Endodermal cell (in vitro differentiated cells): ENCODE measurements at regions not wholly inside any gene's neighbourhood (a gene's known extent, or its start where the extent isn't known, plus 50 kb on each side); places are given as distances from the start of the nearest gene placed in this dataset.

Source experiments
- DNase-seq: peaks from one replicate; pipeline ENCODE4 v3.0.0-alpha.2; 2017
- H3K27ac ChIP-seq: 2 replicates; pipeline ENCODE4 v1.5.1; 2013; ENCODE audit warnings: mild to moderate bottlenecking, low read depth, low read length, moderate library complexity
- H3K27me3 ChIP-seq: 2 replicates; pipeline ENCODE4 v1.6.1; 2013; ENCODE audit warnings: mild to moderate bottlenecking, low read length, moderate library complexity; ENCODE audit not compliant: insufficient read depth, control insufficient read depth, poor library complexity, severe bottlenecking
- H3K36me3 ChIP-seq: 2 replicates; pipeline ENCODE4 v1.7.0; 2013; ENCODE audit warnings: mild to moderate bottlenecking, low read length, moderate library complexity; ENCODE audit not compliant: control insufficient read depth, insufficient read depth
- H3K4me1 ChIP-seq: one replicate; pipeline ENCODE4 v1.7.0; 2013; ENCODE audit warnings: low read length; ENCODE audit not compliant: control insufficient read depth, insufficient read depth
- H3K4me3 ChIP-seq: 2 replicates; pipeline ENCODE4 v1.5.1; 2013; ENCODE audit warnings: mild to moderate bottlenecking, low read length, moderate library complexity
- H3K9ac ChIP-seq: 2 replicates; pipeline ENCODE4 v1.6.1; 2013; ENCODE audit warnings: mild to moderate bottlenecking, low read length, moderate library complexity; ENCODE audit not compliant: poor library complexity, severe bottlenecking; ENCODE audit errors: extremely low read depth
- H3K9me3 ChIP-seq: 2 replicates; pipeline ENCODE4 v1.6.1; 2013; ENCODE audit warnings: mild to moderate bottlenecking, low read length, moderate library complexity; ENCODE audit not compliant: control insufficient read depth
- H3K27ac Mint-ChIP-seq: 2 replicates; pipeline ENCODE4 v1.8.0; 2020; ENCODE audit warnings: mixed read lengths
- H3K27me3 Mint-ChIP-seq: 2 replicates; pipeline ENCODE4 v1.8.0; 2021; ENCODE audit warnings: mild to moderate bottlenecking, mixed read lengths; ENCODE audit not compliant: insufficient read depth
- H3K36me3 Mint-ChIP-seq: 2 replicates; pipeline ENCODE4 v1.8.0; 2020; ENCODE audit warnings: low read depth, mixed read lengths
- H3K4me1 Mint-ChIP-seq: 2 replicates; pipeline ENCODE4 v1.8.0; 2020; ENCODE audit warnings: mixed read lengths
- H3K4me3 Mint-ChIP-seq: 2 replicates; pipeline ENCODE4 v1.8.0; 2020; ENCODE audit warnings: mild to moderate bottlenecking, moderate library complexity, mixed read lengths
- H3K9me3 Mint-ChIP-seq: 2 replicates; pipeline ENCODE4 v1.8.0; 2020; ENCODE audit warnings: mild to moderate bottlenecking, mixed read lengths
- WGBS, 2 experiments: methylation state at CpG; one replicate each; pipeline versions ENCODE4 v1.1.5 to v1.1.7; 2013; ENCODE audit warnings: missing lambda C conversion rate in 2 of 2, mixed read lengths in 1 of 2; ENCODE audit not compliant: insufficient coverage in 1 of 2, insufficient read length in 1 of 2; 5-methylcytosine and 5-hydroxymethylcytosine counted together
- TF ChIP-seq, protein P1 (sequence below): fragments of 200-600 bp; sonication (generic); conservative IDR thresholded peaks from 2 replicates; pipeline ENCODE4 v1.5.0; 2021; ENCODE audit warnings: antibody characterized with exemption, mild to moderate bottlenecking

GRCh38 chrX:6930307-6930849 is 217.1 kb upstream of the STS start:
- no peaks in the 10 kb centered on the region for H3K9me3 ChIP-seq
- peaks cover 5% of the 10 kb centered on the region for H3K36me3 Mint-ChIP-seq
- no peaks in the 10 kb centered on the region for H3K27me3 ChIP-seq
- peak overlapping the region; percentile 58 for H3K27ac Mint-ChIP-seq
- H3K36me3 ChIP-seq: no peaks in the 10 kb centered on the region
- H3K4me1 ChIP-seq: no peaks in the 10 kb centered on the region
- peak overlapping the region; percentile 53 for H3K27ac ChIP-seq
- DNase-seq: peak; percentile 43
- no peak overlapping the region for H3K9ac ChIP-seq
- no peaks in the 10 kb centered on the region for H3K27me3 Mint-ChIP-seq
- peak overlapping the region; percentile 30 for H3K4me3 Mint-ChIP-seq
- H3K4me3 ChIP-seq: no peak overlapping the region
- peaks cover 14% of the 10 kb centered on the region for H3K9me3 Mint-ChIP-seq
- TF ChIP-seq, protein P1, sequence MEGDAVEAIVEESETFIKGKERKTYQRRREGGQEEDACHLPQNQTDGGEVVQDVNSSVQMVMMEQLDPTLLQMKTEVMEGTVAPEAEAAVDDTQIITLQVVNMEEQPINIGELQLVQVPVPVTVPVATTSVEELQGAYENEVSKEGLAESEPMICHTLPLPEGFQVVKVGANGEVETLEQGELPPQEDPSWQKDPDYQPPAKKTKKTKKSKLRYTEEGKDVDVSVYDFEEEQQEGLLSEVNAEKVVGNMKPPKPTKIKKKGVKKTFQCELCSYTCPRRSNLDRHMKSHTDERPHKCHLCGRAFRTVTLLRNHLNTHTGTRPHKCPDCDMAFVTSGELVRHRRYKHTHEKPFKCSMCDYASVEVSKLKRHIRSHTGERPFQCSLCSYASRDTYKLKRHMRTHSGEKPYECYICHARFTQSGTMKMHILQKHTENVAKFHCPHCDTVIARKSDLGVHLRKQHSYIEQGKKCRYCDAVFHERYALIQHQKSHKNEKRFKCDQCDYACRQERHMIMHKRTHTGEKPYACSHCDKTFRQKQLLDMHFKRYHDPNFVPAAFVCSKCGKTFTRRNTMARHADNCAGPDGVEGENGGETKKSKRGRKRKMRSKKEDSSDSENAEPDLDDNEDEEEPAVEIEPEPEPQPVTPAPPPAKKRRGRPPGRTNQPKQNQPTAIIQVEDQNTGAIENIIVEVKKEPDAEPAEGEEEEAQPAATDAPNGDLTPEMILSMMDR: no peak
- H3K4me1 Mint-ChIP-seq: peaks cover 18% of the 10 kb centered on the region
- 67 to 80% methylated on average over 1 to 4 of the region's 4 CpGs for WGBS, 2 experiments

DNA sequence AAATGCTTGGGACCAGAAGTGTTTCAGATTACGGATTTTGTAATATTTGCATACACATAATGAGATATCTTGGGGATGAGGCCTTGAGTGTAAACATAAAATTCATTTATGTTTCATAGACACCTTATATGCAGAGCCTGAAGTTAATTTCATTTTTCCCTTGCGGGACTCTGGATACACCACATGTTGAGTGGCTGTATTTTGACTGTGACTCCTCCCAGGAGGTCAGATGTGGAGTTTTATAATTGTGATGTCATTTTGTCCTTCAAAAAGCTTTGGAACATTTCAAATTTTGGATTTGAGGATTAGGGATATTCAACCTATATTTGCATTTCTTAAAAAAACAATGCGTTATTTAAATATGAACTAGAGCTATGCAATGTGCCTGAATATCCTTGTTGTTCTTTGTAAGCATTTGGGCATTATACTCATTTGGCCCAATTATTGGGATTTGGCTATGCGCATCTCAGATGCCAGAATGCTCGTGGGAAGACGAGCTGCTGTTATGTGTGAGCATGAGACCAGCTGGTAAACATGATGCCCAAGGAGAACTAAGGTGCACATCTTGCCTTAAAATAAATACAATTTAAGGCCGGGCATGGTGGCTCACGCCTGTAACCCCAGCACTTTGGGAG is 223.0 kb upstream of the STS start:
- no peaks in the 10 kb centered on the region for H3K27me3 ChIP-seq
- no peak overlapping the region for H3K9ac ChIP-seq
- no peaks in the 10 kb centered on the region for H3K27me3 Mint-ChIP-seq
- H3K36me3 ChIP-seq: no peaks in the 10 kb centered on the region
- H3K4me3 ChIP-seq: no peak overlapping the region
- DNase-seq: no peak
- no peak overlapping the region for H3K27ac ChIP-seq
- TF ChIP-seq, protein P1: no peak
- H3K27ac Mint-ChIP-seq: no peak overlapping the region
- no peaks in the 10 kb centered on the region for H3K9me3 ChIP-seq
- H3K4me3 Mint-ChIP-seq: no peak overlapping the region
- H3K36me3 Mint-ChIP-seq: peaks cover 5% of the 10 kb centered on the region
- H3K4me1 ChIP-seq: no peaks in the 10 kb centered on the region
- H3K4me1 Mint-ChIP-seq: peaks cover 4% of the 10 kb centered on the region
- WGBS, 2 experiments: 96 to 100% methylated on average over 1 to 7 of the region's 8 CpGs
- H3K9me3 Mint-ChIP-seq: no peaks in the 10 kb centered on the region

DNA sequence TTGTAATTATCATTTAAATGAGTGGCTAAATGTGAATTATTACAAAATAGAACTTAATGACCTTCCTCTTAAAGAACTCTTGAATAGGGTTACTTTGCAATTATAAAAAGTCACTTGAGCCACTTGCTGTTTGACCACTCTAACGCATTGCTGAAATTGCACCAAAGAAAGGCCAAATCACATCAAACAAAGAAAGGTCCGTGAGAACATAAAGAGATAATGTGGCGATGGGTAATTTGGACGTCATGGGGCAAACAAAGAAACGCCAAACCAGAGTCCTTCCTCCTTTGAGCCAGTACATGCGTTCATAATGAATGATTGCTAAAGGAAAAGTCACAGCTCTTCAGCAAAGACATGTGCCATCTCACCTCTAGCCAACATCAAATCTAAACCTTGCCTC is 229.8 kb upstream of the STS start:
- no peaks in the 10 kb centered on the region for H3K36me3 Mint-ChIP-seq
- no peaks in the 10 kb centered on the region for H3K4me1 ChIP-seq
- no peak overlapping the region for H3K27ac ChIP-seq
- no peaks in the 10 kb centered on the region for H3K36me3 ChIP-seq
- no peak overlapping the region for H3K9ac ChIP-seq
- H3K27me3 Mint-ChIP-seq: no peaks in the 10 kb centered on the region
- H3K27ac Mint-ChIP-seq: no peak overlapping the region
- H3K27me3 ChIP-seq: no peaks in the 10 kb centered on the region
- 67% methylated on average over 6 of the region's 6 CpGs; no CpG with 5 or more reads in 1 of the 2 experiments for WGBS, 2 experiments
- no peaks in the 10 kb centered on the region for H3K9me3 Mint-ChIP-seq
- no peak overlapping the region for H3K4me3 ChIP-seq
- TF ChIP-seq, protein P1: no peak
- no peaks in the 10 kb centered on the region for H3K9me3 ChIP-seq
- no peak for DNase-seq
- no peak overlapping the region for H3K4me3 Mint-ChIP-seq
- H3K4me1 Mint-ChIP-seq: no peaks in the 10 kb centered on the region
